ENCODE measurements at regions not wholly inside any gene's neighbourhood (a gene's known extent, or its start where the extent isn't known, plus 50 kb on each side); places are given as distances from the start of the nearest gene placed in this dataset.

GRCh38 chr1:79705218-79705617 lies 698.7 kb upstream of the ADGRL4 start:
- TF ChIP-seq ZFP1 (CRISPR knock-in tag; IDR thresholded peaks at IDR 0.05) (no peak), ZNF207 (IDR thresholded peaks at IDR 0.05; ENCODE audit: borderline replicate concordance) (no peak), SETDB1 (CRISPR knock-in tag; IDR thresholded peaks at IDR 0.05; ENCODE audit: borderline replicate concordance) (no peak), FIP1L1 (IDR thresholded peaks at IDR 0.05; ENCODE audit: borderline replicate concordance, insufficient read depth, low read depth, low read length) (no peak), HMGXB4 (CRISPR knock-in tag; IDR thresholded peaks at IDR 0.05; ENCODE audit: borderline replicate concordance in 1 of 2, low read depth in 1 of 2) (no peak), ZFX (CRISPR knock-in tag; IDR thresholded peaks at IDR 0.05; ENCODE audit: low read depth) (no peak), ARNTL (CRISPR knock-in tag; IDR thresholded peaks at IDR 0.05) (no peak), SP1 (IDR thresholded peaks at IDR 0.05) (no peak), SP1 (CRISPR knock-in tag; IDR thresholded peaks at IDR 0.05) (no peak), BHLHE40 (IDR thresholded peaks at IDR 0.05; ENCODE audit: low read length) (no peak)

Measured in HepG2 (cell line).